K562 (cell line): ENCODE measurements at regions not wholly inside any gene's neighbourhood (a gene's known extent, or its start where the extent isn't known, plus 50 kb on each side); places are given as distances from the start of the nearest gene placed in this dataset.

Experiments
- BMI1 ChIP-seq: fragments of 150-350 bp; IDR thresholded peaks from 2 replicates; pipeline ENCODE4 v1.6.1; 2014; ENCODE audit warnings: low read length
- ETV6 ChIP-seq, 3 experiments: fragments of 150-350 bp in 1 of 3; sonication (generic) in 1 of 3; formaldehyde crosslinking in 1 of 3; IDR thresholded peaks; 2 replicates each; pipeline versions ENCODE4 v1.6.1 to v1.8.0; 2014 to 2022; ENCODE audit warnings: borderline replicate concordance in 2 of 3, low read depth in 2 of 3, antibody characterized with exemption in 1 of 3, low read length in 1 of 3, mild to moderate bottlenecking in 1 of 3, missing genetic modification reagents in 1 of 3
- EZH2 ChIP-seq: IDR thresholded peaks from 2 replicates; pipeline ENCODE4 v1.6.1; 2012; ENCODE audit warnings: low read depth, mild to moderate bottlenecking, inconsistent platforms, low read length, borderline replicate concordance
- HDGF ChIP-seq: fragments of 450-650 bp; IDR thresholded peaks from 2 replicates; pipeline ENCODE4 v1.6.1; 2016
- MECOM ChIP-seq: fragments of 250-450 bp; sonication (Bioruptor Pico); IDR thresholded peaks from 2 replicates; pipeline ENCODE4 v1.8.0; 2022; ENCODE audit warnings: inconsistent platforms
- RAD51 ChIP-seq: fragments of 450-650 bp; IDR thresholded peaks from 2 replicates; pipeline ENCODE4 v1.7.1; 2016; ENCODE audit warnings: low read depth, mild to moderate bottlenecking, borderline replicate concordance
- SIRT6 ChIP-seq: IDR thresholded peaks from one replicate; pipeline ENCODE4 v1.6.1; 2012; ENCODE audit warnings: low read depth, mild to moderate bottlenecking, control low read depth, inconsistent platforms, low read length, moderate library complexity
- SPI1 ChIP-seq: IDR thresholded peaks from 2 replicates; pipeline ENCODE4 v1.6.1; 2011; ENCODE audit warnings: low read depth, low read length, control low read depth, borderline replicate concordance
- TCF7L2 ChIP-seq: fragments of 150-350 bp; IDR thresholded peaks from 2 replicates; pipeline ENCODE4 v1.6.1; 2016; ENCODE audit warnings: low read depth, mild to moderate bottlenecking, low read length, moderate library complexity
- ZNF12 ChIP-seq: sonication (generic); formaldehyde crosslinking; IDR thresholded peaks from 2 replicates; pipeline ENCODE4 v1.4.0; 2020; ENCODE audit warnings: mild to moderate bottlenecking, missing genetic modification reagents
- TF ChIP-seq, protein P1 (sequence below): fragments of 250-450 bp; sonication (Bioruptor Pico); IDR thresholded peaks from 2 replicates; pipeline ENCODE4 v1.5.0; 2021

DNA sequence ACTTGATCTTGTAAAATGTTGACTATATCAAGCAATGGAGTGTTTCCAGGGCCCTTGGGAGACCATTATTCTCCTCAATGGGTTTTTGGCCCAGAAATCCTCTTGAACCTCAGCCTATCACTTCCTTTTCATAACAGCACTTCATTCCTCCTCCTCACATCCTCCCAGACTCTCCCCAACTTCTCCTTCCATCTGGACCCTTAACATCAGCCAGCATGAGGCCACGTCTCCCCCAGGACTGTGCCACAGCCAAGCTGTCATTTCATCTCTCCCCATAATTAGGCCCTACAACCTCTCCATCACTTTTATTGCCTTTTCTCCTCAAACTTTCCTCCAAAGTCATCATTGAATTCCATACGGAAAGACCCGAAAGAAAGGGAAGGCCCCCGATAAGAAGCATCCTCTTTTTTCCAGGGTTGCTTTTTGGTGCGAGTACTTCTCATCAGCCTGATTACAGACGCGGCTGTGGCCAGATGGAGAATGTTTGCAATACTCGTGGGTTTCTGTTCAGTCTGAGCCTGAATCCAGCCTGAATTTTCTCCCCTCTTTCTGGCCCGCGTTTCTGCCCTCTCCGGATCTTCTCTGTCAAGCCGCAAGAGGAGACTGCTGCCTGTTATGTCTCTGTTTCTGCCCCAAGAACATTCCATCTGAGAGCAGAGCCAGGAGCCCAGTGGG is 52.7 kb upstream of the SLC25A33 start:
- no peak for TF ChIP-seq ZNF12
- no peak for TF ChIP-seq RAD51
- no peak for TF ChIP-seq EZH2
- no peak for TF ChIP-seq SIRT6
- no peak for TF ChIP-seq BMI1
- TF ChIP-seq SPI1 = no peak
- TF ChIP-seq MECOM (CRISPR knock-in tag) = no peak
- TF ChIP-seq, protein P1, sequence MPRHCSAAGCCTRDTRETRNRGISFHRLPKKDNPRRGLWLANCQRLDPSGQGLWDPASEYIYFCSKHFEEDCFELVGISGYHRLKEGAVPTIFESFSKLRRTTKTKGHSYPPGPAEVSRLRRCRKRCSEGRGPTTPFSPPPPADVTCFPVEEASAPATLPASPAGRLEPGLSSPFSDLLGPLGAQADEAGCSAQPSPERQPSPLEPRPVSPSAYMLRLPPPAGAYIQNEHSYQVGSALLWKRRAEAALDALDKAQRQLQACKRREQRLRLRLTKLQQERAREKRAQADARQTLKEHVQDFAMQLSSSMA = no peak
- TF ChIP-seq TCF7L2 = no peak
- no peak for TF ChIP-seq HDGF
- TF ChIP-seq ETV6 (IDR thresholded peaks at IDR 0.05; ENCODE audit: borderline replicate concordance in 1 of 2, low read depth in 2 of 2, low read length in 1 of 2) = no peak
- no peak for TF ChIP-seq ETV6 (CRISPR knock-in tag; IDR thresholded peaks at IDR 0.05; ENCODE audit: borderline replicate concordance)
